ENCODE measurements at regions not wholly inside any gene's neighbourhood (a gene's known extent, or its start where the extent isn't known, plus 50 kb on each side); places are given as distances from the start of the nearest gene placed in this dataset.

DNA sequence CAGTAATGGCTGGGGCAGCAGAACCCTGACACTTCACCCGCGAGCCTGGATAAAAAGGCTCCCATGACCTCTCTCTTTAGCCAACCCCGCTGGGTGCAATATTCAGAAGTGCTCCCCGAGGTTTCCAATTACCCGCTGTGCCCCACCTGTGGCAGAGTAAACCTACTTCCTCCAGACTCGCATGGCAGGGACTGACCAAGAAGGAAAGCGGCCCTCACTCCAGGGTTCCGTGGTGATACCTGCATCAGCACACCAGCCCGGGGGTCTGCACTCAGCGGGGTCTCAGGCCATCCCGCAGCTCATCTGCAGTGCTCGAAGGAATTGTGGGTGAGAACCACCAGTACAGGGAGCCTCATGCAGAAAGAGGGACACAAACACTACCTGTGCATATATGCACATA, 136.3 kb upstream of the FMN2 start:
- Histone ChIP-seq H3K79me1 (ENCODE audit: low read depth in 1 of 2, low read length in 2 of 2) (no peaks in the 10 kb centered on the region), H4K8ac (ENCODE audit: low read depth in 2 of 2, low read length in 2 of 2) (no peak overlapping the region), H3K9me3 (ENCODE audit: control insufficient read depth, insufficient read depth, low read length) (no peaks in the 10 kb centered on the region), H2BK120ac (ENCODE audit: low read depth, low read length) (no peak overlapping the region), H4K91ac (ENCODE audit: insufficient read depth, low read depth, low read length) (no peak overlapping the region), H3K4me3 (ENCODE audit: insufficient read depth, low read depth, low read length) (no peak overlapping the region), H4K20me1 (ENCODE audit: insufficient read depth, low read length) (no peaks in the 10 kb centered on the region), H2AK5ac (ENCODE audit: low read depth, low read length) (no peak overlapping the region), H2AFZ (replicated peaks; ENCODE audit: low read length, poor library complexity) (no peak overlapping the region), H3K9me1 (ENCODE audit: insufficient read depth, low read length) (no peaks in the 10 kb centered on the region), H3K4me1 (ENCODE audit: control insufficient read depth, insufficient read depth, low read length) (no peaks in the 10 kb centered on the region), H3K14ac (replicated peaks; ENCODE audit: low read depth, low read length) (no peak overlapping the region), H3K4ac (ENCODE audit: low read depth, low read length) (no peak overlapping the region), H3K56ac (ENCODE audit: extremely low read depth, insufficient read depth, low read length) (no peak overlapping the region), H4K5ac (ENCODE audit: low read depth, low read length) (no peak overlapping the region), H2BK15ac (ENCODE audit: low read depth, low read length) (no peak overlapping the region), H2AK9ac (replicated peaks; ENCODE audit: low read depth, low read length, poor library complexity) (no peak overlapping the region), H3K9ac (ENCODE audit: low read depth, low read length) (no peak overlapping the region), H3K27ac (ENCODE audit: insufficient read depth, low read length) (no peak overlapping the region), H3K23ac (ENCODE audit: low read depth, low read length) (no peak overlapping the region), H3K36me3 (ENCODE audit: control insufficient read depth, insufficient read depth, low read length) (no peaks in the 10 kb centered on the region), H3K18ac (ENCODE audit: low read depth, low read length) (no peak overlapping the region), H3K4me2 (ENCODE audit: low read depth, low read length) (no peak overlapping the region), H2BK5ac (ENCODE audit: low read depth, low read length, poor library complexity, severe bottlenecking) (no peak overlapping the region), H3K27me3 (ENCODE audit: control insufficient read depth, insufficient read depth, low read length) (peaks cover 18% of the 10 kb centered on the region), H2BK20ac (ENCODE audit: low read depth, low read length) (no peak overlapping the region)
- 85% methylated on average over 5 of the region's 12 CpGs; no CpG with 5 or more reads in 1 of the 2 experiments for WGBS, 2 experiments (ENCODE audit: extremely low coverage in 2 of 2, insufficient read length in 1 of 2)
- in situ Hi-C loops (cut with MboI; ENCODE audit: low sequenced_read_pairs) (no loop called here), intact Hi-C loops (cut with micrococcal nuclease) (no loop called here), dilution Hi-C loops (cut with HindIII; ENCODE audit: low sequenced_read_pairs, unreplicated experiment) (no loop called here)
- no peak for TF ChIP-seq RAD21 (IDR thresholded peaks at IDR 0.05; ENCODE audit: low read length)
- no peak for TF ChIP-seq BHLHE40 (IDR thresholded peaks at IDR 0.05; ENCODE audit: low read depth, low read length)
- TF ChIP-seq RCOR1 (IDR thresholded peaks at IDR 0.05; ENCODE audit: insufficient replicate concordance, low read length) = no peak
- TF ChIP-seq CHD1 (IDR thresholded peaks at IDR 0.05; ENCODE audit: low read depth, low read length) = no peak
- TF ChIP-seq RFX5 (IDR thresholded peaks at IDR 0.05; ENCODE audit: low read depth, low read length) = no peak
- TF ChIP-seq POLR2A (IDR thresholded peaks at IDR 0.05; ENCODE audit: low read depth, low read length) = no peak
- no peak for TF ChIP-seq MAZ (IDR thresholded peaks at IDR 0.05; ENCODE audit: borderline replicate concordance, low read depth, low read length)
- no peak for TF ChIP-seq MXI1 (IDR thresholded peaks at IDR 0.05; ENCODE audit: borderline replicate concordance, low read depth, low read length)
- TF ChIP-seq NFE2L2 (IDR thresholded peaks at IDR 0.05; ENCODE audit: low read depth, low read length) = no peak
- no peak for TF ChIP-seq FOS (IDR thresholded peaks at IDR 0.05; ENCODE audit: low read depth, low read length)
- TF ChIP-seq, protein P1, sequence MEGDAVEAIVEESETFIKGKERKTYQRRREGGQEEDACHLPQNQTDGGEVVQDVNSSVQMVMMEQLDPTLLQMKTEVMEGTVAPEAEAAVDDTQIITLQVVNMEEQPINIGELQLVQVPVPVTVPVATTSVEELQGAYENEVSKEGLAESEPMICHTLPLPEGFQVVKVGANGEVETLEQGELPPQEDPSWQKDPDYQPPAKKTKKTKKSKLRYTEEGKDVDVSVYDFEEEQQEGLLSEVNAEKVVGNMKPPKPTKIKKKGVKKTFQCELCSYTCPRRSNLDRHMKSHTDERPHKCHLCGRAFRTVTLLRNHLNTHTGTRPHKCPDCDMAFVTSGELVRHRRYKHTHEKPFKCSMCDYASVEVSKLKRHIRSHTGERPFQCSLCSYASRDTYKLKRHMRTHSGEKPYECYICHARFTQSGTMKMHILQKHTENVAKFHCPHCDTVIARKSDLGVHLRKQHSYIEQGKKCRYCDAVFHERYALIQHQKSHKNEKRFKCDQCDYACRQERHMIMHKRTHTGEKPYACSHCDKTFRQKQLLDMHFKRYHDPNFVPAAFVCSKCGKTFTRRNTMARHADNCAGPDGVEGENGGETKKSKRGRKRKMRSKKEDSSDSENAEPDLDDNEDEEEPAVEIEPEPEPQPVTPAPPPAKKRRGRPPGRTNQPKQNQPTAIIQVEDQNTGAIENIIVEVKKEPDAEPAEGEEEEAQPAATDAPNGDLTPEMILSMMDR (conservative IDR thresholded peaks at IDR 0.05; ENCODE audit: low read depth, low read length) = no peak
- TF ChIP-seq MAFK (IDR thresholded peaks at IDR 0.05; ENCODE audit: low read depth, low read length) = no peak
- TF ChIP-seq, protein P2, sequence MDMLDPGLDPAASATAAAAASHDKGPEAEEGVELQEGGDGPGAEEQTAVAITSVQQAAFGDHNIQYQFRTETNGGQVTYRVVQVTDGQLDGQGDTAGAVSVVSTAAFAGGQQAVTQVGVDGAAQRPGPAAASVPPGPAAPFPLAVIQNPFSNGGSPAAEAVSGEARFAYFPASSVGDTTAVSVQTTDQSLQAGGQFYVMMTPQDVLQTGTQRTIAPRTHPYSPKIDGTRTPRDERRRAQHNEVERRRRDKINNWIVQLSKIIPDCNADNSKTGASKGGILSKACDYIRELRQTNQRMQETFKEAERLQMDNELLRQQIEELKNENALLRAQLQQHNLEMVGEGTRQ (IDR thresholded peaks at IDR 0.05; ENCODE audit: low read depth, low read length) = no peak
- TF ChIP-seq, protein P3, sequence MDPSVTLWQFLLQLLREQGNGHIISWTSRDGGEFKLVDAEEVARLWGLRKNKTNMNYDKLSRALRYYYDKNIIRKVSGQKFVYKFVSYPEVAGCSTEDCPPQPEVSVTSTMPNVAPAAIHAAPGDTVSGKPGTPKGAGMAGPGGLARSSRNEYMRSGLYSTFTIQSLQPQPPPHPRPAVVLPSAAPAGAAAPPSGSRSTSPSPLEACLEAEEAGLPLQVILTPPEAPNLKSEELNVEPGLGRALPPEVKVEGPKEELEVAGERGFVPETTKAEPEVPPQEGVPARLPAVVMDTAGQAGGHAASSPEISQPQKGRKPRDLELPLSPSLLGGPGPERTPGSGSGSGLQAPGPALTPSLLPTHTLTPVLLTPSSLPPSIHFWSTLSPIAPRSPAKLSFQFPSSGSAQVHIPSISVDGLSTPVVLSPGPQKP (IDR thresholded peaks at IDR 0.05; ENCODE audit: borderline replicate concordance, low read depth, low read length) = no peak
- TF ChIP-seq SMC3 (IDR thresholded peaks at IDR 0.05; ENCODE audit: low read depth, low read length) = no peak
- no peak for TF ChIP-seq CEBPB (IDR thresholded peaks at IDR 0.05; ENCODE audit: low read depth, low read length)
- BruUV-seq (replicated peaks) = no TSS peak
- DNase-seq = no peak
- POLR2A ChIA-PET (ENCODE audit: unreplicated experiment) = no interaction called here
- CTCF ChIA-PET = no interaction called here
- ATAC-seq (ENCODE audit: low read depth) = no peak

All from IMR-90 (cell line).